ENCODE measurements at regions not wholly inside any gene's neighbourhood (a gene's known extent, or its start where the extent isn't known, plus 50 kb on each side); places are given as distances from the start of the nearest gene placed in this dataset.

- no peak overlapping the region for H3K9ac ChIP-seq (ENCODE audit: low read length)
- Mint-ChIP-seq H3K36me3 (ENCODE audit: low read depth, unreplicated experiment) (no peaks in the 10 kb centered on the region), H3K4me1 (ENCODE audit: low read depth, unreplicated experiment) (peaks cover 13% of the 10 kb centered on the region), H3K27ac (ENCODE audit: unreplicated experiment) (no peak overlapping the region), H3K27me3 (ENCODE audit: low read depth, unreplicated experiment) (no peaks in the 10 kb centered on the region), H3K4me3 (ENCODE audit: unreplicated experiment) (no peak overlapping the region), H3K9me3 (ENCODE audit: unreplicated experiment) (no peaks in the 10 kb centered on the region)
- TF ChIP-seq EZH2 (IDR thresholded peaks at IDR 0.05; ENCODE audit: insufficient read depth, low read length) = no peak
- TF ChIP-seq CTCF (IDR thresholded peaks at IDR 0.05; ENCODE audit: insufficient read depth, low read depth, low read length) = no peak
- no peak overlapping the region for H3K27ac ChIP-seq (ENCODE audit: low read depth, low read length)
- no peaks in the 10 kb centered on the region for H4K20me1 ChIP-seq (ENCODE audit: insufficient read depth, low read length)
- H3K36me3 ChIP-seq (ENCODE audit: insufficient read depth, low read length) = no peaks in the 10 kb centered on the region
- DNase-seq (ENCODE audit: low read depth) = no peak
- H3K4me2 ChIP-seq (ENCODE audit: low read length) = no peak overlapping the region
- no peak for FAIRE-seq
- no peak overlapping the region for H2AFZ ChIP-seq (ENCODE audit: low read depth, low read length)
- H3K27me3 ChIP-seq (ENCODE audit: insufficient read depth, low read length) = no peaks in the 10 kb centered on the region
- H3K4me3 ChIP-seq (ENCODE audit: insufficient read depth, low read depth, low read length) = no peak overlapping the region
- H3K4me1 ChIP-seq (ENCODE audit: insufficient read depth, low read length) = no peaks in the 10 kb centered on the region
- H3K79me2 ChIP-seq (ENCODE audit: insufficient read depth, low read length) = no peaks in the 10 kb centered on the region
- H3K9me3 ChIP-seq (ENCODE audit: insufficient read depth, low read depth, low read length) = no peaks in the 10 kb centered on the region
Measured at GRCh38 chr4:106418444-106418843, 49.9 kb upstream of the GIMD1 start.

Data from astrocyte (in vitro differentiated cells and primary cell).